GM21619 (cell line): ENCODE measurements at regions not wholly inside any gene's neighbourhood (a gene's known extent, or its start where the extent isn't known, plus 50 kb on each side); places are given as distances from the start of the nearest gene placed in this dataset.

Experiments used
- ATAC-seq: cut with Tn5 transposase; IDR thresholded peaks from one replicate; pipeline ENCODE4 v1.9.1; 2021; ENCODE audit not compliant: unreplicated experiment

GRCh38 chr6:140062043-140063020 lies 687.9 kb upstream of the CITED2 start:
- ATAC-seq = no peak

- no peak for ATAC-seq
Measured at GRCh38 chr6:140061110-140062042, 686.9 kb upstream of the CITED2 start.

GRCh38 chr6:140059947-140060346 lies 685.5 kb upstream of the CITED2 start:
- ATAC-seq = no peak

DNA sequence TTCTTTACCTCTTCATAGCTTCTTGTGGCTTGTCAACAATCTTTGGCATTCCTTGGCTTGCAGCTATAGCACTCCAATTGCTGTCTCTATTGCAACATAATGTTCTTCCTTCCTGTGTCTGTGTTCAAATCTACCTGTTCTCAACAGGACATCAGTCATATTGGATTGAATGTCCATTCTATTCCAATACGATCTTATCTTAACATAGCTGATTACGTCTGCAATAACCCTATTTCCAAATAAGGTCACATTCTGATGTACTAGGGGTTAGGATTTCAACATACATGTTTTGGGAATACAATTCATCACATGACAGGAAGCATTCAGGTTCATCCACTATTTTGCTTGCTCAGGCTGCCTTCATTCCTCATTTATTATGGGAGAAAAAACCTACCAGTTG lies 684.4 kb upstream of the CITED2 start:
- no peak for ATAC-seq

GRCh38 chr6:140052736-140053729 lies 678.6 kb upstream of the CITED2 start:
- ATAC-seq = no peak

- ATAC-seq = no peak
Measured at GRCh38 chr6:140051521-140052512, 677.4 kb upstream of the CITED2 start.

- ATAC-seq = no peak
Measured at GRCh38 chr6:140050101-140050995, 675.9 kb upstream of the CITED2 start.

DNA sequence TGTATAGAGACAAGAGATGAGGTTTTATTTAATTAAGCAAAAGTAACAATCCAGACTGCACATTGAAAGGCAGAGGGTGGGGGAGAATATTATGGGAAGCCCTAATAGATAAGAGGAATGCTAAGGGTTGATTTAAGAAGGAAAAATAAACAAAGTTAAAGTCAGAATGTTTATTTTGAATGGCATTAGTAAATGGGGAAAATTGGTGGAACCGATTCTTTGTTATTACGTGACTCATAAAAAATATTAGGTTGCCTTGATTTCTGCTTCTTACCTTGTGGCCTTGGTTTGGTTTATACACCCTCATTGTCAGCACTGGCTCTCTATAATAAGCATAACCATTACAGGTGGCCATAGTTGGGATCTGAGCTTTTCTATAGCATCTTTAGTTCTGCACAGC lies 674.8 kb upstream of the CITED2 start:
- ATAC-seq = no peak

DNA sequence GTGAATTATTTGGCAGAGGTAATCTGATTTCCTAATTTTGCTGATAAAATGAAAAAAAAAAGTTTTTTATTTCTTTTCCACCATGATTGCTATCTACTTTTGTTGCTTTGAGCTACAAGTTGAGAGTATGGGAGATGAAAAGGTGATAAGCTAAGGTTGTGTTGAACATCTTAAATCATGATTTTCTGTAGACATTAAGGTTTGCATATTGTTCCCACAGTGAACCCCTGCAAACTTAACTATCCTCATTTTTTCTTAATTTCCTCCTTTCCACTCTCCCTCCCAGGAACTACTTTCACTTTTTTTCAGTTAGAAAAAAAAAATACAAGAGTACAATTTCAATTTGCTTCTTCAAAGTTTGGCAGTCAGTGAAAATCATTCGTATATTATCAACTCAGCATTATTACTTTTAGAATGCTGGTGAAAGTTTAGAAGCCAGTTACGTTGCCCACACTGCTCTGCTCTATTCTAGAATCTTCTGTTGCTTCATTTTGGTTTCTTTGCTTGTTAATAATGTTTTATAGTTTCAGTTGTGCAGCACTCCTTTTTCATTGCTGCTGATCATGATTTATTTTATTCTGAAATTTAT lies 673.8 kb upstream of the CITED2 start:
- ATAC-seq = no peak

DNA sequence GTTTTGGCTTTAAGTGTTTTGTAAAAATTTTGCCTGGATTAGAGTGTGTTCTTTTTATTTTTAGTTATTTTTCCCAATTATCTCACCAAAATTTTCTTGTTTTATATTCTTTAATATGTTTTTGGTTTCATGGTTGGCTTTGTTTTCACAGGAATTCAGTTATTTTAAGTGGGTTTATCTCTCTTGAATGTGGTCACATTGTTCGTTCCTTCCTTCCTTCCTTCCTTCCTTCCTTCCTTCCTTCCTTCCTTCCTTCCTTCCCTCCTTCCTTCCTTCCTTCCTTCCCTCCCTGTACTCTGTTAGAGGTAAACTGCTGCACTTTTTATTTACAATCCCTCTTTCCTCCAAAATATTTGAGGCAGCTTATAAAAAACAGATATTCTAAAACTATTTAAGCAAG lies 672.9 kb upstream of the CITED2 start:
- no peak for ATAC-seq

- ATAC-seq = no peak
Measured at GRCh38 chr6:140046016-140046632, 671.7 kb upstream of the CITED2 start.

DNA sequence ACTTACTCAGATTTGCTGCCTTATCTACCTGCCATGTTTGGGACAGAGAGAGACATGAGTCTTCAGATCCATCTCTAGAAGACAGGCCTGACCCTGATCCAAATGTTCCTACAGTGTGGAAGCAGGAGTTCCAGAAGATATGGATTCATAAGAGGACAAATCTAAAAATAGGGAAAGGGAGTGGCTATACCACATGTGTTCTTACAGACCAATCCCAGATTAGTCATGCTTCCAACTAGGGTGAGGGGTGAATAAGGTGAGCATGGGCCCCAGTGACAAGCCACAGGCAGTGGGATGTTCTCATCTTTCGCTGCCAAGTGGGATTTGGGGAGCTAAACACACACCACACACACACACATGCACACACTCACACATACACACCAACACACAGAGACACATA lies 670.7 kb upstream of the CITED2 start:
- no peak for ATAC-seq

GRCh38 chr6:140044626-140045025 lies 670.2 kb upstream of the CITED2 start:
- ATAC-seq = no peak

GRCh38 chr6:140043762-140044378 lies 669.4 kb upstream of the CITED2 start:
- no peak for ATAC-seq

- ATAC-seq = no peak
Measured at GRCh38 chr6:140043357-140043756, 668.9 kb upstream of the CITED2 start.

DNA sequence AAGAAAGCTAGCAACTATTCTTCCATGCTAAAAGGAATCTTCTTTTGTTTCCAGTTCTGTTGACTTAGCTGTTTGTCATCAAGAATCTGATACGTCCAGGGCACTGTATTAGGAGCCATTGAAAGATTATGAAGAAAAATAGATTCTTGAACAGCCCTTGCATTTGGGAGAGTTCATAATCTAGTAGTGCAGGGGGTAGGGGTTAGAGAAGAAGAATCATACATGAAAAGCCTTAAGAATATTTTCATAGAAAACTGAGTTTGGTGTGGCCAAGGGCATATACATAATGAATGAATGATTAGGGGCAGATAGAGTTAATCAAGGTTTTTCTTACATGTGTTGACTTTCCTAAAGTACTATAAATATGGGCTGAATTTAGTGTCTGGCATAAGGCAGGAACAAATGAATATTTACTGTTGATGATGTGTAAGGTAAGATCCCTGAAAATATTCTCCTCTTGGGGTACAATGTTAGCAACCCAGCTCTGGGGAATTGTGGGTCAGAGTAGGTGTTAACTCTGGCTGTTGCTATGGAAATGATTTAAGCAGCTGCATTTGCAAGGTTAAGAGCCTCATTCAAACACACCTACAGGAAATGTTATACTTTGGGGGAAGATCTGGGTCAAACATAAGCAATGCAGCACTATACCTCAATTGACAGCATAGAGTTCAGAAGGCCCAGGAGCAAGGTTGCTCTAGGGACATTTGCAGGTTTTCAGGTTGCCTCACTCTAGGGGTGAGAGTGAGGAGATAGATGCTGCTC lies 667.3 kb upstream of the CITED2 start:
- no peak for ATAC-seq
